GM19372 (cell line): ENCODE measurements at regions not wholly inside any gene's neighbourhood (a gene's known extent, or its start where the extent isn't known, plus 50 kb on each side); places are given as distances from the start of the nearest gene placed in this dataset.
"Not testable (repeated sequence)": the region's sequence is repeated elsewhere in the genome, so short reads cannot be mapped to it uniquely, and the experiment has no call there.

Experiments
- ATAC-seq: cut with Tn5 transposase; IDR thresholded peaks from one replicate; pipeline ENCODE4 v1.9.1; 2021; ENCODE audit warnings: mild to moderate bottlenecking, low read depth, moderate library complexity; ENCODE audit not compliant: unreplicated experiment

DNA sequence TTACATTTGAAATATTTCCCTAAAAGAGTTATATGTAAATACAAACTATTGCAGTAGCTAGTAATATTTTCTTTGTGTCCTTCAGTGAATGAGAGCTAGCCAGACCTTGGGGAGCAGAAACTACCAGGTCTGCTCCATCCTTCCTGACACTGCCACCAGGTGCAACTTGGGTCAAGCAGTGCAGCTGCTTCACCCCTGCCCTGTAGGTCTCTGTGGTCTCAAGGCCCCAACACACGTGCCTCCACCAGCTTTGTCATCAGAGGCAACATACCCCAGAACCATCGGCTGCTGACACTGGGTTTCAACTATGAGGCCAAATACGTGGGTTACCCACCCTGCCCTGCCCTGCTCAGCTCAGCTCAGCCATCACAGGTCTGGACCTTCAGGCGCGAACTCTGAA, 181.6 kb downstream of the FCRL5 start:
- no peak for ATAC-seq

DNA sequence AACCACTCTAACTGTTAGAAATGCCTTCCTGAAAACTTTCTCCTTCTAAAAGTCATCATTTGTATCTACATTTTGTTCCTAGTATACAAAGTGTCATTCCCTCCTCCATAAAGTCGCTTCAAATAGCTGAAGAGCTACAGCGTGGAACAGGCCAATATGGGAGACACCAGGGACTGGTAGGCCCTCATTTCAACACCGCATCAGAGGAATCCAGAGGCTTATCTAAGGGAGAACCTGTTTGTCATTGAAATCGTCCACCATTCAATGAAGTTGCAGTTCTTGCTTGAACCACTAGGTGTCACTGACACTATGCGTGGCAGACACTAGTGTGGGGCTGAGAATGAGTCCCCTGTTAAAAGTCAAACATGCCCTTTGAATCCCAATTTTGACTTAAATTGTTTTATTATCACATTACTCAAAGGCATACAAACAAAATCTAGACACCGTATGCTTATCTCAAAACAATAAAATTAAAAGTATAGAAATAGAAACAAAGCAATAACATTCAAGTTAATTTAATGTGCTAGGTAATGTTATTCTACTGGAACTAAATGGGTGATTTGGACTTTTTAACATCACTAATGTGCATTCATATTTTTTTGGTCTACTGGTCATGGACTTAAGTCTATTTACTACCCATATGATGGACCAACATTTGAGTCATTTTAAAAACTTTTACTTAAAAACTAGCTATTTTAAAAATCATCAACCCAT, 182.3 kb downstream of the FCRL5 start:
- ATAC-seq, result no peak

DNA sequence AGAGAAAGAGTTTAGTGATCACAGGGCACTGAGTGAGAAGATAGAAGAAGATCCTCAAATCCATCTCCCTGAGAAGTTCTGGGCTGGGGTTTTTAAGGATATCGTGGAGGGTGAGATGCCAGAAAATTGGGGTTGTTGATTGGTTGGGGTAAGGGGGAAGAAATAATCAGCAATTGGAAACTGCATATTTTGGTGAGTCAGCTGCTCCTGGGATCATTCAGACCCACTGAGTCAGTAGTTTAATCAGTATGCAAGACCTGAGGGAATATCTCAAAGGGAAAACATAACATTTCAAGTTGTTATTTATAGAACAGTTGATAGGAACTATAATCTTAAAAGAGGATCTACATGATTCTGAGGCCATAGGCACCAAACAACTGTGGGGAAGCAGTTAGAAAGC, 183.4 kb downstream of the FCRL5 start:
- ATAC-seq, result not testable (repeated sequence)

DNA sequence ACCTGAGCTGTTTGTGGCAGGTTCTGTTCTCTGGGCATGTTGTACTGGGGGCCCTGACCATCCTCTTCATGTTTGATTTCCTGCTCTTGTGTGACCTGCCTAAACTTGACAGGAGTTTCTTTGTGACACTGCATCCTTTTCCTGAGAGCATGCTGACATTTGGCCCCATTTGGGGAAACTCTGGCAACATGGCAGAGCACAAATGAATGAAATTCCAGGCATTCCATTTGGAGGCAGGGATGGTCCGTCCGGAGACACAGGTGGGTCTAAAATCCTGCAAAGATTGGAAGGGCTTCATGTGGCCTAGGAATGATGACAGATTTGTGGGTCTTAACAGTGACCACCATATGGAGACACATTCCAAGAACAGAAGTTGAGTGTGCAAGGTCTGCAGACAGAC, 184.0 kb downstream of the FCRL5 start:
- ATAC-seq, result no peak

DNA sequence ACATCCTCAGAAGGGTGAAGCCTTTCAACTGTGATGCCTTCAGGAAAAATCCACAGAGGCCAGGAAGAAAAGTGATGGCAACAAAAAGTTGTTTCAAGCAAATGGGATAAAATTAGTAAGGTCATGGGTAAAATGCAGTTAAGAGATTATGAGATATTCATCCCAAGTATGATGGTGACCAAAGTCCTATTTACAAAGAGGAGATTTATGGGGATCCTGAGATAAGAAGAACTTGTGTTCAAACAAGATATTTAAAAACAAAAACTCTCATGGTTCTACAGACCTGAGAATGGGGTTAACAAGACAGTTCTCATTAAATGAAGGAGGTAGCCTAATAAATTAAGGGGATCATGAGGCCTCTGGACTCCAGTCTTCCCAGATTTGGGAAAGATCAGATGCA, 184.4 kb downstream of the FCRL5 start:
- ATAC-seq, result no peak

DNA sequence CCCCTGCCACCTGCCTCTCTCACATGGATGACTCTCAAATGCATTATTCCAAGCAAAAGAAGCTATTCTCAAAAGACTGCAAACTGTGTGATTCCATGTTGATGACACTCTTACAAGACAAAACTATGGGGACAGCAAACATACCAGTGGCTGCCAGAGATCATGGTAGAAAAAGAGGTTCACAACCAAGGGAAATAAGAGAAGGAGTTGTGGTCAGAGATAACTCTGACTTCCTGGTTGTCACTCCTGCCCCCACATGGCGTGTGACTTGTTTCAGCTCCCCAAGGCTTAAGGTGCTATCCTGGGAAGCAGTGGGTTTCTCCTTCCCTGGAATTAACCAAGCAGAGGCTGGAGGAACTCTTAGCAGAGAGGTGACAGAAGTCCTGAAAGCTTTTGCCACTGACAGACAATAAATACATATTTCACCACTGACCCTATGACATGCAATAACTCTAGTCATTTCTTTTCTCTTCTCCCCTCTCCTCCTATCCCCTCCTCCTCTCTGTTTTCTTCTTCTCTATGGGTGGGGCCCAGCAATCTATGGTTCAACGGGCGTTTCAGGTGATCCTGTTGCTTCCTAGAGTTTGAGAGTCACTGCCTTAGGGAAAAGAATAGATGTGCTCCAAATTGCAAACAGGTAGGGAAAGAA, 185.1 kb downstream of the FCRL5 start:
- no peak for ATAC-seq

DNA sequence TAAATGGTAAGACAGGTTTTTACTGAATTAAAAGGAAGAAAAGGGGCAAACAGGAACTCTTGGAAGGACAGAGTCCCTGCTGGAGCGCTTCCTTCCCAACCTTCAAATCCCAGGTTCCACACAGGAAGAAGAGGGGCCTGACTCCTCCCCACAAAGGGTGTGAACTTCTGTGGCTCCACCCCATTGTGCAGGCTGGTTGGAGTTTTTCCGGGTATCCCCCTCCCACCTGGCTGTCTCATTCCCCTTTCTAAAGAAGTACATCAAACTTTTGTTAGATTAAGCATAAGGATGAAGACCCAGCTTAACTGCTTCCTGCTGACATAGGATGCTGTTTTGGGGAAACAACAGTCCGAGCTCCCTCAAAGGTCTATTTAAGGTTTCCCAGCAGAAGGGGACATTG, 187.7 kb downstream of the FCRL5 start:
- no peak for ATAC-seq

DNA sequence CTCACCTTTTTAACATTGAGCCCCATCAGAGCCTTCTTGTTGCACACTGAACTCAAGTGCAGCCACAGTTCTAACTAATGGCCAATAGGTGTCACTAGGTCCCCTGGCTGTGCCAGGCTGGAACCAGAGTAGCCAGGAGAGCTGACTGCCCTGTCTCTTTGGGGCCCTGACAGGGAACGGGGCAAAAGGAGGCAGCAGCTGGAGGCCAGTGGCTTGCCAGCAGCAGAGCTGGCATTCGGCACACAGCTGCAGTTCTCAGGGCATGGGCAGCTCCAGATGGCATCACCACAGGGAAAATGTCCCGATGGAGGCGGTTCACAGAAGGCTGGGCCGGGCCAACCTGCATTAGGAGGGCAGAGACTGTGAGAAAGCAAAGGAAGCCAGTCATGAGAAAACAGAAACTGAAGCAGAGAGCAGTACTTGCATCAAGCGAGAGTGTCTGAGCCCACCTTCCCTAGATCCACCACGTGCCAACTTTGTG, 188.6 kb downstream of the FCRL5 start:
- ATAC-seq, result no peak

DNA sequence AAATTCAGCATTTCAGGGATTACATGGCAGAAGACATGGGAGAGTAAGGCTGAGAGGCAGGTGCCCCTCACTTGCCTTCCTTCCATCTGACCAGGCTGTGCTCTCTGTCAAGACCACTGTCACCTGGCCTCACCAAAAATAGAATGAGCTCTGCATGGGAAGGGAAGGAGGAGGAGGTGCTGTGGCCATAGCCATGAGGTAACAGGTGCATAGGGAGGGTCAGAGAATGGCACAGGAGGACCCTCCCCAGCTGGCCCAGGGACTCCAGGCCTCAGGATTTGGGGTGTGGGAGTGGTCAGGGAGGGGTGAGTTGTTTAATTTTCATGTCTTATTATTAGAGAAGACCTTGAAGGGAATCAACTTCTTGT, 192.3 kb downstream of the FCRL5 start:
- no peak for ATAC-seq

DNA sequence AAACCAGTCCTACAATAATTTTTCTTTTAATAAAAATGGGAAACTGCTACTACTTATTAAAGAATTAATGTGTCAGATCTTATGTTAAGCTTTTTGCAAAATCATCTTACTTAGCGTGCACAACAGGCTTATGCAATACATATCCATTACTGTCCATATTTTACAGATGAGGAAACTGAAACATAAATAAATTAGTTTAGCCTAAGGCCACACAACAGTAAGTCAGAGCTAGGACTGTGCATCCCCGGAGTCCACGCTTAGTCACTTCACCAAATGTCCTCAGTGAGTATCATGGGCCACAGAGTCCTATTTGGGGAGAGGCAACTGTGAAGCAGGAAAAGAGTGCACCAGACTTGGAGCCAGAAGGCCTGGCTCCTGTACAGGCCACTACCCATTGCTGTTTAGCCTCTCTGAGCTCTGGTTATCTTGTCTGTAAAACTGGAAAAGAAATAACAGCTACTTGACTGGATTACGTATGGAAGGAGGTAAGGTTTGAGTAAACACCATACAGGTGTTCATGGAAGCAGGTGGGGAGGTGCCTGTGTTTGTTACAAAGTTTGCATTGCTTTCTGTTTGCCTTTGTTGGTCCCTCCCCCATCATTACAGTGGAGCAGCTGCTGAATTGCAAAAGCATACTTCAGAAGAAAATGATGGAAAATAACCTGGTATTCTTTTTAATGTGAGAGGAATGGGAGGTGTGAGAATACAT, 192.8 kb downstream of the FCRL5 start:
- no peak for ATAC-seq

DNA sequence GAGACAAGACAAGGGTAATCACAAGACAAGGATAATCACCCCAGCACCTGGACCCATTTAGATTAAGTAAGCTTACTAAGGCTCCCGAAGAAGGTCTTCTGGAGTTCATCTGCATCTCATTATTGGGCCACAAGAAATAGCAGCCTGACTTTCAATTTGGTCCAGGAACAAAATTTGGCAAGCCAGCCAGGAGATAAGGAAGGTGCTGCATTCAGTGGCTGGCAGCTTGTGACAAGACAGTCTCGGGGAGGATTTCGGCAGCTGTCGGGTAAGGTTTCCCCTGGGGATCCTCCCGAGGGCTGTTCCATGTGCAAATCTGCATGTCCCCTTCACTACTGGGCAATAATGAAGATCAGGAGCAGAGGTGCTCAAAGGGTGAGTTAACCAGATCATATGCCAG, 195.2 kb downstream of the FCRL5 start:
- ATAC-seq, result no peak

DNA sequence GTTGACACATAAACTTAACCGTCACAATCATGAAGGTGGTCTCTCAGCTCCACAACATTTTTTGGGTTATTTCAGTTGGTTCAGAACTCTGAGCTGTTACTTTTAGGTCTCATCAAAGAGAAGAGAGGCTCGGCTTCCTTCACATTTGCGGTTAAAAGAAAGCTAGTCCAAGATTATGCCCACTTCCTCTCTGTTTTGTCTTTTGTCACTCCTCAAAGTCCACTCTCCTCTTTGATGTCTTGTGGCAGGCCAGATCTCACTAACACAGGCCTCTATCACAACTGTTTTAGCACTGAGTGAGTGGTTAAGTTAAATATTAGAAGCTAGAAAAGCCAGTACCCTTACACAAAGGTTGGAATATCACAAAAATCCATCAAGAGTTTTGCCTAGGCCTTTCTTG, 195.7 kb downstream of the FCRL5 start:
- ATAC-seq, result no peak

DNA sequence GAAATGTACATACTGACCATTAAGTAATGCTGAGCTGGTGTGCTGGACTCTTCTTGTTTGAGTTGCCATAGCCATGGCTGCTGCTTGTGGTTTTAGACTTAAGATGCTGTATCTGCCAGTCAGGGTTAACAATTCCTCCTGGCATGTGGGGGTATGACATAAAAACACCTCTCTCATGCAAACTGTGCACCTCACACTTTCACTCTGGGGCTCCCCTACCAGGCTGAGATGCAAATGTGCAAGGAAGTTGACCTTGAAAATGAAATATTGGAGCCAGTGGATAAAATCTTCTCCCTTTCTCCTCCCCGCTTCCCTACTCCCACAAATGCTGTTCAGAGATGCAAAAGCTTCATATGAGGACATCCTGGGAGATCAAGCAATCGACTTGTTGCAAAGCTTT, 198.8 kb downstream of the FCRL5 start:
- ATAC-seq, result no peak

DNA sequence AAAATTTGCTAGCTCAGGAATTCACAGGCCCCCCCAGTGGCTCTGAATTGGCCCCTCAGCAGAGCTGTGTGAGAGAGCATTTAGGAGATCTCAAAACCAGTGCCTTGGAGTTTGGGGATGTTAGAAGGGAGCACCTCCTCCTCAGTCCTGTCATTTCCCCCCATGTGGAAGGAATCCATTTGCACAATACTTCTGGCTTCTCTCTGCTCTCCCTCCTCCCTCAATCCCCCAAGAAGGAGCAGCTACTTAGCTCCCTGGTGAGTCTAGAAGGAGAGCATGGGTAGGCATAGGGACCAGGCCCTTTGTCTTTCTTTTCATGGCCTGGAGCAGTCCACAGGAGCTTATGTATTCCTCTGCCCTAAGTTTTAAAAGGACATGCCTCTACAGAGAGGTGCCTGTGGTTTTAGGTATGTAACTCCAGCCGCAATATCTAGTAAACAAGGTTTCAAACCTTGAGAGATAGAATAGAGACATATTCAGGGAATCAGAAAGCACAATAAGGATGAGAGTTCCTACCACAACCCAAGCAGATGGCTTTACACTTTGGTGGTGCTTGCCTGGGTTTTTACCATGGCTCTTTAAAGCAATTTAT, 199.4 kb downstream of the FCRL5 start:
- ATAC-seq, result no peak

DNA sequence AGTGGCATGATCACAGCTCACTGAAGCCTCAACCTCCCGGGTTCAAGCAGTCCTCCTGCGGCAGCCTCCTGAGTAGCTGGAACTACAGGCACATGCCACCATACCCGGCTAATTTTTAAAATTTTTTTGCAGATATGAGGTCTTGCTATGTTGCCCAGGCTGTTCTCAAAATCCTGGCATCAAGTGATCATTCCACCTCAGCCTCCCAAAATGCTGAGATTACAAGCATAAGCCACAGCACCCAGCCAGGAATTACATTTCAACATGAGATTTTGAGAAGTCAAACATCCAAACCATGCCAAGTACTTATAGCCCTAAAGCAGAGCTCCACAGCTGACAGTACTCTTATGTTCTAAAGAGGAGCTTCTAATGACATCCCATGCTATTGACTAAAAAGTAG, 200.1 kb downstream of the FCRL5 start:
- no peak for ATAC-seq

DNA sequence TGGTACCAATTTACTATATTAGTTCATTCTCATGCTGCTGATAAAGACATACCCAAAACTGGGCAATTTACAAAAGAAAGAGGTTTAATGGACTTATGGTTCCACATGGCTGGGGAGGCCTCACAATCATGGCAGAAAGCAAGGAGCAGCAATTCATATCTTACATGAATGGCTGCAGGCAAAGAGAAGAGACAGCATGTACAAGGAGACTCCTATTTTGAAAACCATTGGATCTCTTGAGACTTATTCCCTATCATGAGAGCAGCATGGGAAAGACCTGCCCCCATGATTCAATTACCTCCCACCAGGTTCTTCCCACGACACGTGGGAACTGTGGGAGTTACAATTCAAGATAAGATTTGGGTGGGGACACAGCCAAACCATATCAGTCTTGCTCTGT, 200.5 kb downstream of the FCRL5 start:
- not testable (repeated sequence) for ATAC-seq

DNA sequence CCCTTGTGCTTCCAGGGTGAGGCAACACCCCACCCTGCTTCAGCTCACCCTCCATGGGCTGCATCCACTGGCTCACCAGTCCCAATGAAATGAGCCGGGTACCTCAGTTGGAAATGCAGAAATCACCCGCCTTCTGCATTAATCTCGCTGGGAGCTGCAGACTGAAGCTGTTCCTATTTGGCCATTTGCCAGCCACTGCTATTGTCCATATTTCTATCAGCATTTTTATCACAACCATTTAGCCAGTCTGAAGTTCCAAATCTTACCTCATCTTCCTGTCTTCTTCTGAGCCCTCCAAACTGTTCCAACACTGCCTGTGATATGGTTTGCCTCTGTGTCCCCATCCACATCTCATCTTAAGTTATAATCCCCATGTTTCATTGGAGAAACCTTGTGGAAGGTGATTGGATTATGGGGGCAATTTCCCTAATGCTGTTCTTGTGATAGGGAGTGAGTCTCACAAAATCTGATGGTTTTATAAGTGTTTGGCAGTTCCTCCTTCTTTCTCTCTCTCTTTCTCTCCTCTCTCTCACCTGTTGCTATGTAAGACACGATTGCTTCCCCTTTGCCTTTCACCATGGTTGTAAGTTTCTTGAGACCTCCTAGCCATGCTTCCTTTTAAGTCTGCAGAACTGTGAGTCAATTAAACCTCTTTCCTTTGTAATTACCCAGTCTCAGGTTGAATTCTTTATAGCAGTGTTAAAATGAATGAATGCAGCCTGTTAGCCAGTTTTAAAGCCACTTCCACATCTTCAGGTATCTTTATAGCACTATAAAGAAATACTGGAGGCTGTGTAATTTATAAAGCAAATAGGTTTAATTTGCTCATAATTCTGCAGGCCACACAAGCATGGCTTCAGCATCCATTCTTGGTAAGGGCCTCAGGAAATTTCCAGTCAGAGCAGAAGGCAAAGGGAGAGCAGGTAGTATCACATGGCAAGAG, 203.5 kb downstream of the FCRL5 start:
- no peak for ATAC-seq

DNA sequence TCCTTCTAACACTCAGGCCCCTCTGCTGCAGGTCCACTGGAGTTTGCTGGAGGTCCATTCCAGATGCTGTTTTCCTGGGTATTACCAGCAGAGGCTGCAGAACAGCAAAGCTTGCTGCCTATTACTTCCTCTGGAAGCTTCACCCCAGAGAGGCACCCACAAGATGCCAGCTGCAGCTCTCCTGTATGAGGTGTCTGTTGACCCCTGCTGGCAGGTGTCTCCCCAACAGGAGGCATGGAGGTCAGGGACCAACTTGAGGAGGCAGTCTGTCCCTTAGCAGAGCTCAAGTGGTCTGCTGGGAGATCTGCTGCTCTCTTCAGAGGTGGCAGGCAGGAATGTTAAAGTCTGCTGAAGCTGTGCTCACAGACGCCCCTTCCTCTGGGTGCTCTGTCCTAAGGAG, 204.8 kb downstream of the FCRL5 start:
- no peak for ATAC-seq

DNA sequence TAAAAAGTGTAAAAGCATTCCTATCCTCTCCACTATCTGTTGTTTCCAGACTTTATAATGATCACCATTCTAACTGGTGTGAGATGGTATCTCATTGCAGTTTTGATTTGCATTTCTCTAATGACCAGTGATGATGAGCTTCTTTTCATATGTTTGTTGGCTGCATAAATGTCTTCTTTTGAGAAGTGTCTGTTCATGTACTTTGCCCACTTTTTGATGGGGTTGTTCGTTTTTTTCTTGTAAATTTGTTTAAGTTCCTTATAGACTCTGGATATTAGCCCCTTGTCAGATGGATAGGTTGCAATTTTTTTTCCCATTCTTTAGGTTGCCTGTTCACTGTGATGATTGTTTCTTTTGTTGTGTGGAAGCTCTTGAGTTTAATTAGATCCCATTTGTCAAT, 199.6 kb upstream of the ETV3 start:
- not testable (repeated sequence) for ATAC-seq

DNA sequence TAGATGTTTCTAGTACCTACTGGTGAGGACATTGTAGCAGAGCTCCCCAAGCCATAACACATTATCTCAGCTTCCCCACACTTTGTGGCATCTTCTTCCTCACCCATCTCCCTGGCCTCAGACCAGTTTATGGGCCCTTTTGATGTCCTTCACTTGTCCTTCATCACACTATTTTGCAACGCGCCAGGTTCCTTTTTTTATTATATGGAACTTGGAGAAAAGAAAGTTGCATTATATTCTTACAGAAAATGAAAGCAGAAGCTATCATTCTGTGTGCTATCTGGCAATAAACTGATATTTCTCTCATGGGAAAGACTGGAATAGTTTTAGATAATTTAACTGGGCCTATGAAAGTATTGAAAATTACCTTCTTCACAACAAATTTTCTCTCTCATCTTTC, 196.9 kb upstream of the ETV3 start:
- no peak for ATAC-seq
